HG02763 (cell line): ENCODE measurements at regions not wholly inside any gene's neighbourhood (a gene's known extent, or its start where the extent isn't known, plus 50 kb on each side); places are given as distances from the start of the nearest gene placed in this dataset.
"Not testable (repeated sequence)": the region's sequence is repeated elsewhere in the genome, so short reads cannot be mapped to it uniquely, and the experiment has no call there.

Source experiments
- ATAC-seq: cut with Tn5 transposase; IDR thresholded peaks from one replicate; pipeline ENCODE4 v1.9.1; 2021; ENCODE audit warnings: mild to moderate bottlenecking, moderate library complexity; ENCODE audit not compliant: unreplicated experiment

- ATAC-seq = no peak
These were observed 832.3 kb downstream of the PCDH17 start for GRCh38 chr13:58463841-58464240.

GRCh38 chr13:58467176-58467575 lies 835.6 kb downstream of the PCDH17 start:
- no peak for ATAC-seq

GRCh38 chr13:58472483-58472882 lies 840.9 kb downstream of the PCDH17 start:
- no peak for ATAC-seq

- ATAC-seq = no peak
These were observed 843.0 kb downstream of the PCDH17 start for GRCh38 chr13:58474581-58474980.

- no peak for ATAC-seq
These were observed 844.8 kb downstream of the PCDH17 start for GRCh38 chr13:58476206-58476918.

- ATAC-seq = no peak
These were observed 847.3 kb downstream of the PCDH17 start for GRCh38 chr13:58478858-58479257.

GRCh38 chr13:58480061-58480460 lies 848.5 kb downstream of the PCDH17 start:
- no peak for ATAC-seq

- ATAC-seq = no peak
These were observed 856.7 kb downstream of the PCDH17 start for GRCh38 chr13:58488251-58488650.

- ATAC-seq = no peak
These were observed 864.1 kb downstream of the PCDH17 start for GRCh38 chr13:58495668-58496067.

GRCh38 chr13:58500938-58501337 lies 869.4 kb downstream of the PCDH17 start:
- no peak for ATAC-seq

GRCh38 chr13:58504202-58504700 lies 872.7 kb downstream of the PCDH17 start:
- not testable (repeated sequence) for ATAC-seq

GRCh38 chr13:58505262-58505920 lies 873.8 kb downstream of the PCDH17 start:
- not testable (repeated sequence) for ATAC-seq

GRCh38 chr13:58528351-58528750 lies 896.8 kb downstream of the PCDH17 start:
- no peak for ATAC-seq

GRCh38 chr13:58531614-58532013 lies 900.1 kb downstream of the PCDH17 start:
- no peak for ATAC-seq

GRCh38 chr13:58542530-58542929 lies 911.0 kb downstream of the PCDH17 start:
- no peak for ATAC-seq

GRCh38 chr13:58547419-58547818 lies 915.9 kb downstream of the PCDH17 start:
- no peak for ATAC-seq

- ATAC-seq = no peak
These were observed 934.6 kb downstream of the PCDH17 start for GRCh38 chr13:58566176-58566575.

- no peak for ATAC-seq
These were observed 942.2 kb downstream of the PCDH17 start for GRCh38 chr13:58573743-58574142.

GRCh38 chr13:58574791-58575190 lies 943.2 kb downstream of the PCDH17 start:
- ATAC-seq = no peak

- no peak for ATAC-seq
These were observed 947.9 kb downstream of the PCDH17 start for GRCh38 chr13:58579468-58579867.

GRCh38 chr13:58583966-58584365 lies 952.4 kb downstream of the PCDH17 start:
- ATAC-seq = no peak

GRCh38 chr13:58584610-58585009 lies 953.1 kb downstream of the PCDH17 start:
- ATAC-seq = no peak
